RWPE2 (cell line): ENCODE measurements at regions not wholly inside any gene's neighbourhood (a gene's known extent, or its start where the extent isn't known, plus 50 kb on each side); places are given as distances from the start of the nearest gene placed in this dataset.
"Not testable (repeated sequence)": the region's sequence is repeated elsewhere in the genome, so short reads cannot be mapped to it uniquely, and the experiment has no call there.

ENCODE experiments used
- ATAC-seq: fragments of 200-7000 bp; cut with Tn5 transposase; 3 replicates; pipeline ENCODE4 v1.9.1; 2021; ENCODE audit warnings: low read depth
- DNase-seq: peaks from one replicate; pipeline ENCODE4 v3.0.0-alpha.2; 2020; ENCODE audit warnings: low spot score
- H3K27ac ChIP-seq: fragments of 450-650 bp; 2 replicates; pipeline ENCODE4 v1.5.1; 2017; ENCODE audit warnings: mild to moderate bottlenecking; ENCODE audit not compliant: poor library complexity, severe bottlenecking
- H3K27me3 ChIP-seq: fragments of 250-450 bp; sonication (Bioruptor Pico); 2 replicates; pipeline ENCODE4 v1.5.1; 2021; ENCODE audit warnings: mild to moderate bottlenecking, moderate library complexity; ENCODE audit not compliant: insufficient read depth, poor library complexity, severe bottlenecking
- H3K36me3 ChIP-seq: fragments of 250-450 bp; sonication (Bioruptor Pico); 2 replicates; pipeline ENCODE4 v1.5.1; 2020; ENCODE audit warnings: low read depth, mild to moderate bottlenecking, moderate library complexity
- H3K4me1 ChIP-seq: fragments of 250-450 bp; sonication (Bioruptor Pico); 2 replicates; pipeline ENCODE4 v1.5.1; 2021; ENCODE audit warnings: mild to moderate bottlenecking, moderate library complexity; ENCODE audit not compliant: insufficient read depth, poor library complexity, severe bottlenecking
- H3K4me3 ChIP-seq: fragments of 250-450 bp; sonication (Bioruptor Pico); 2 replicates; pipeline ENCODE4 v1.5.1; 2021; ENCODE audit warnings: mild to moderate bottlenecking, moderate library complexity; ENCODE audit not compliant: severe bottlenecking
- H3K9me3 ChIP-seq: fragments of 250-450 bp; sonication (Bioruptor Pico); 2 replicates; pipeline ENCODE4 v1.5.1; 2021; ENCODE audit warnings: mild to moderate bottlenecking, moderate library complexity; ENCODE audit not compliant: severe bottlenecking
- TF ChIP-seq, protein P1 (sequence below): fragments of 450-650 bp; IDR thresholded peaks from one replicate; pipeline ENCODE4 v1.5.1; 2017; ENCODE audit warnings: mild to moderate bottlenecking, moderate library complexity; ENCODE audit not compliant: poor library complexity, severe bottlenecking

DNA sequence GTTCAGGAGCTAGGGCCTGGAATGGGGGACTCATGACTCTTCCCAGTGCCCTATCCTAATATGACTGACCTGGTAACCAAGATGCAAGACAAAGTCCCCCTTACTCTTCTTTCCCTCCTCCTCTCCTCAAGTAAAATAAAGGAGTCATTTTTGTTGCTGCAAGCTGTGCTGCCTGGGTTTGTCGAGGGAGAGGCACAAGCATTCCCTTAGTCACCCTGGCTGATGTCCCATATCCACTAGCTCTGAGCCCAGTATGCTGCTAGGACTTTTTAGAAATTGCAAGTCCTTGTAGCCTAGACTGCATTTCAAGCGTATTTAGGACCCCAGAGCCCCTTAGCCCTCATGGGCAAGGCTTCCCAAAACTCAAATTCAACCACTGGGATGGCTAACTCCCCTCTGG lies 338.5 kb upstream of the SETBP1 start:
- Histone ChIP-seq H3K4me3 (no peak overlapping the region), H3K36me3 (no peaks in the 10 kb centered on the region), H3K27ac (peak overlapping the region; percentile 27), H3K4me1 (peaks cover 13% of the 10 kb centered on the region), H3K9me3 (no peaks in the 10 kb centered on the region), H3K27me3 (no peaks in the 10 kb centered on the region)
- TF ChIP-seq, protein P1, sequence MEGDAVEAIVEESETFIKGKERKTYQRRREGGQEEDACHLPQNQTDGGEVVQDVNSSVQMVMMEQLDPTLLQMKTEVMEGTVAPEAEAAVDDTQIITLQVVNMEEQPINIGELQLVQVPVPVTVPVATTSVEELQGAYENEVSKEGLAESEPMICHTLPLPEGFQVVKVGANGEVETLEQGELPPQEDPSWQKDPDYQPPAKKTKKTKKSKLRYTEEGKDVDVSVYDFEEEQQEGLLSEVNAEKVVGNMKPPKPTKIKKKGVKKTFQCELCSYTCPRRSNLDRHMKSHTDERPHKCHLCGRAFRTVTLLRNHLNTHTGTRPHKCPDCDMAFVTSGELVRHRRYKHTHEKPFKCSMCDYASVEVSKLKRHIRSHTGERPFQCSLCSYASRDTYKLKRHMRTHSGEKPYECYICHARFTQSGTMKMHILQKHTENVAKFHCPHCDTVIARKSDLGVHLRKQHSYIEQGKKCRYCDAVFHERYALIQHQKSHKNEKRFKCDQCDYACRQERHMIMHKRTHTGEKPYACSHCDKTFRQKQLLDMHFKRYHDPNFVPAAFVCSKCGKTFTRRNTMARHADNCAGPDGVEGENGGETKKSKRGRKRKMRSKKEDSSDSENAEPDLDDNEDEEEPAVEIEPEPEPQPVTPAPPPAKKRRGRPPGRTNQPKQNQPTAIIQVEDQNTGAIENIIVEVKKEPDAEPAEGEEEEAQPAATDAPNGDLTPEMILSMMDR: no peak
- ATAC-seq (peak; percentile 62), DNase-seq (no peak)

DNA sequence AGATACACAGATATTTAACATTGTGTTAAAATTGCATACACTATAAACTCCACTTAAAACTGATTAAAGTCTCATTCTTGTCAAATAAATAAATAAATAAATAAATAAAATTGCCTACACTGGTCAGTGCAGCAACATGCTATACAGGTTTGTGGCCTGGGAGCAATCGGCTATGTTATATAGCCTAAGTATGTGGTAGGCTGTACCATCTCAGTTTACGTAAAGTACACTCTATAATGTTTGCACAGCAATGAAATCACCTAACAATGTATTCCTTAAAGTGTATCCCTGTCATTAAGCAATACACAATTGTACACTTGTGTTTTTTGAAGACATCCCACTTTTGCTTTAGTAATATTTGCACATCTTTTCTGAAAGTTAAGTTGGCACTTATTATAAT lies 337.7 kb upstream of the SETBP1 start:
- DNase-seq: no peak
- Histone ChIP-seq H3K27ac (peak overlapping the region; percentile 27), H3K4me3 (no peak overlapping the region), H3K36me3 (no peaks in the 10 kb centered on the region), H3K4me1 (peaks cover 13% of the 10 kb centered on the region), H3K9me3 (no peaks in the 10 kb centered on the region), H3K27me3 (no peaks in the 10 kb centered on the region)
- peak; percentile 48; the same call in 1 of the 3 replicates for ATAC-seq
- TF ChIP-seq, protein P1: no peak

DNA sequence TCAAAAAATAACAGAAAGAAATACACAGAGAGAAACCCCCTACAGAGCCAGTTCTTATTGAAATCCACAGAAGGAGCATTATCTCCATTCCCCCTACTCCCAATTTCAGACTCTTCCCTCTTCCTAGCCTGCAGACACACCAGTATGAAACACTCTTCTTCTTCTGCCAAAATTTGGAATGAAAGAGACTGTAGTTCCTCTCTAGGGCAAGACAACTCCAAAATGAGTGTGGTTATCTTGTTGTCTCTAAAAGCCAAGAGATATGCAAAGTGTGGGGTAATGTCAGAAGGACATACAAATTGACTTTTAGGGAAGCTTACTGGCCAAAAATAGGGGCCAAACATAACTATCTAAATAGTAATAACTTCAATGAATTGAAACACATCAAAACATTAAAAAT lies 337.1 kb upstream of the SETBP1 start:
- no peak for DNase-seq
- no peak for ATAC-seq
- Histone ChIP-seq H3K4me1 (peaks cover 13% of the 10 kb centered on the region), H3K4me3 (no peak overlapping the region), H3K27me3 (no peaks in the 10 kb centered on the region), H3K36me3 (no peaks in the 10 kb centered on the region), H3K9me3 (no peaks in the 10 kb centered on the region), H3K27ac (no peak overlapping the region)
- TF ChIP-seq, protein P1: no peak

DNA sequence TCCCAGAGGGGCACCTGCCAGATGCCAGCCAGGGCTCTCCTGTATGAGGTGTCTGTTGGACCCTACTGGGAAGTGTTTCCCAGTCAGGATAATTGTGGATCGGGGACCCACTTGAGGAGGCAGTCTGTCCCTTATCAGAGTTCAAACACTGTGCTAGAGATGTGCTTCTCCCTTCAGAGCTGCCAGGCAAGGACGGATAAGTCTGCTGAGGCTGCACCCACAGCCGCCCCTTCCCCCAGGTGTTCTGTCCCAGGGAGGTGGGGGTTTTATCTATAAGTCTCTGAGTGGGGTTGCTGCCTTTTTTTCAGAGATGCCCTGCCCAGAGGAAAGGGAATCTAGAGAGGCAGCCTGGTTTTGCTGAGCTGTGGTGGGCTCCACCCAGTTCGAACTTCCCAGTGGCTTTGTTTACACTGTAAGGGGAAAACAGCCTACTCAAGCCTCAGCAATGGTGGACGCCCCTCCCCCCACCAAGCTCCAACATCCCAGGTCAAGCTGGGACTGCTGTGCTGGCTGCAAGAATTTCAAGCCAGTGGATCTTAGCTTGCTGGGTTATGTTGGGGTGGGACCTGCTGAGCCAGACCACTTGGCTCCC lies 324.0 kb upstream of the SETBP1 start:
- H3K4me3 ChIP-seq: no peak overlapping the region
- no peaks in the 10 kb centered on the region for H3K4me1 ChIP-seq
- no peaks in the 10 kb centered on the region for H3K36me3 ChIP-seq
- H3K27ac ChIP-seq: no peak overlapping the region
- H3K9me3 ChIP-seq: no peaks in the 10 kb centered on the region
- H3K27me3 ChIP-seq: no peaks in the 10 kb centered on the region
- no peak for DNase-seq
- TF ChIP-seq, protein P1: no peak
- no peak for ATAC-seq

DNA sequence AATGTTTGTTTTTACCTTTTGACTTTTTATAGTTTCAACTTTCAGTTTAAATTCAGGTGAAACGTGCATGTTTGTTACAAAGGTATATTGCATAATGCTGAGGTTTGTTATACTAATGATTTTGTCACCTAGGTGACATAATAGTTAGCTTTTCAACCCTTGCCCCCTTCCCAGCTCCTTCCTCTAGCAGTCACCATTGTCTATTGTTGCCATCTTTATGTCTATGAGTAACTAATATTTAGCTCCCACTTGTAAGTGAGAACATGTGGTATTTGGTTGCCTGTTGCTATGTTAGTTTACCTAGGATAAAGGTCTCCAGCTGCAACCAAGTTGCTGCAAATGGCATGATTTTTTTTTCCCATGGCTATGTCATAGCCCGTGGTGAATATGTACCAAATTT lies 322.3 kb upstream of the SETBP1 start:
- DNase-seq: no peak
- ATAC-seq: no peak
- TF ChIP-seq, protein P1: no peak
- no peak overlapping the region for H3K27ac ChIP-seq
- H3K4me3 ChIP-seq: no peak overlapping the region
- no peaks in the 10 kb centered on the region for H3K4me1 ChIP-seq
- H3K27me3 ChIP-seq: no peaks in the 10 kb centered on the region
- no peaks in the 10 kb centered on the region for H3K36me3 ChIP-seq
- no peaks in the 10 kb centered on the region for H3K9me3 ChIP-seq

DNA sequence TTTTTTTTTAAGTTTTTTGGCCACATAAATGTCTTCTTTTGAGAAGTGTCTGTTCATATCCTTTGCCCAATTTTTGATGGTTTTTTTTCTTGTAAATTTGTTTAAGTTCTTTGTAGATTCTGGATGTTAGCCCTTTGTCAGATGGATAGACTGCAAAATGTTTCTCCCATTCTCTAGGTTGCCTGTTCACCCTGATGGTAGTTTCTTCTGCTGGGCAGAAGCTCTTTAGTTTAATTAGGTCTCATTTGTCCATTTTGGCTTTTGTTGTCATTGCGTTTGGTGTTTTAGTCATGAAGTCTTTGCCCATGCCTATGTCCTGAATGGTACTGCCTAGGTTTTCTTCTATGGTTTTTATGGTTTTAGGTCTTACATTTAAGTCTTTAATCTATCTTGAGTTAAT lies 320.9 kb upstream of the SETBP1 start:
- H3K4me3 ChIP-seq, DNase-seq, H3K9me3 ChIP-seq, ATAC-seq, H3K4me1 ChIP-seq, H3K36me3 ChIP-seq, H3K27me3 ChIP-seq, H3K27ac ChIP-seq: not testable (repeated sequence)

DNA sequence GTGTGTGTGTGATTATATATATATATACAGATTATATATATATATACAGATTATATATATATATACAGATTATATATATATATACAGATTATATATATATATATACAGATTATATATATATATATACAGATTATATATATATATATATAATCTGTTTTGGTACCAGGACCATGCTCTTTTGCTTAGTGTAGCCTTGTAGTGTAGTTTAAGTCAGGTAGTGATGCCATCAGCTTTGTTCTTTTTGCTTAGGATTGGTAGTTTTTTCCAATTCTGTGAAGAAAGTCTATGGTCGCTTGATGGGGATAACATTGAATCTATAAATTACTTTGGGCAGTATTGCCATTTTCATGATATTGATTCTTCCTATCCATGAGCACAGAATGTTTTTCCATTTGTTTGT lies 318.5 kb upstream of the SETBP1 start:
- not testable (repeated sequence) for H3K27ac ChIP-seq, H3K4me1 ChIP-seq, H3K9me3 ChIP-seq, H3K4me3 ChIP-seq, DNase-seq, H3K27me3 ChIP-seq, ATAC-seq, H3K36me3 ChIP-seq
